ENCODE measurements at regions not wholly inside any gene's neighbourhood (a gene's known extent, or its start where the extent isn't known, plus 50 kb on each side); places are given as distances from the start of the nearest gene placed in this dataset.

GRCh38 chr15:39392469-39393047 lies 188.3 kb upstream of the THBS1 start (continued):
- TF ChIP-seq, protein P1, sequence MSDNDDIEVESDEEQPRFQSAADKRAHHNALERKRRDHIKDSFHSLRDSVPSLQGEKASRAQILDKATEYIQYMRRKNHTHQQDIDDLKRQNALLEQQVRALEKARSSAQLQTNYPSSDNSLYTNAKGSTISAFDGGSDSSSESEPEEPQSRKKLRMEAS (IDR thresholded peaks at IDR 0.05; ENCODE audit: low read depth): no peak
- TF ChIP-seq FOSL2 (IDR thresholded peaks at IDR 0.05; ENCODE audit: borderline replicate concordance, low read depth) (peak; percentile 32; the same call in 1 of the 2 replicates), EP300 (IDR thresholded peaks at IDR 0.05; ENCODE audit: borderline replicate concordance in 1 of 2, low read depth in 1 of 2, low read length in 1 of 2) (peak in 1 of 2 experiments; percentile 96; a peak in 2 of 4 replicates)

DNA sequence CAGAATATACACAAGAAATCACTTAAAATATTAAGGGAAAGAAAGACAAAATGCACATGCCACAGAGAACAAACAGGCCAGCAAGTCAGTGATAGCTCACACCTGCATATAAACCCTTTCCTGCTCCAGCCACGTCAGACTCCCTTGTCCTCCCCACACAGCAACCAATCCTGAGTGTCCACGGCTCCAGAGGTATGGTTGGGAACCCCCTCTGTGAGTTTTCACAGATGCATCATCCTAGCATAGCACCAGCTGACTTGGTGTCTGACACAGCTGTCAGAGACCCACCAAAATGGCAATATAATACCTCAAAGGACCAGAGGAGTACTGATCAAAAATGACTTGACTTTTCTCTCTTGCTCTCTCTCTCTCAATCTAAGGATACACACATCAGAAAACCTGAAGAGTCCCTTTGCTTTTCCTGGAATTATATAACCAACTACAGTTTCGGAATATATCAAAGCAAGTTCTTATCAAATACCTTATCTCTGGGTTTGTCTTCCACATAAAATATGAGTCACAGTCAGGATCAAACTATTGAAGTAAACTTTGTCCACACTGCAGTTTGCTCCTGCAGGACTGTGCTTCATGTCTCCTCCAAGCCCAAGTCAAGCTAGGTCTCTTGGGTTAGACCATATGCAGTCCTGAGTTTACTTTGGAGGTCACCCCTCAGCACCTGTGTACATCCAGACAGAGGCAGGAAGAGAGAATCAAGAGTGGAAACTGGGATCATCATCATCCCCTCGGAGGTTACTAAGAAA lies 187.1 kb upstream of the THBS1 start:
- peak overlapping the region in 1 of 2 experiments; percentile 88; a peak in 2 of 4 replicates for H3K27ac ChIP-seq (ENCODE audit: low read depth in 2 of 2, low read length in 1 of 2)
- H3F3A ChIP-seq (replicated peaks; ENCODE audit: insufficient read depth): no peaks in the 10 kb centered on the region
- DNase-seq: no peak
- TF ChIP-seq FOSL2 (IDR thresholded peaks at IDR 0.05; ENCODE audit: borderline replicate concordance, low read depth): peak; percentile 13; the same call in 1 of the 2 replicates
- TF ChIP-seq, protein P1 (IDR thresholded peaks at IDR 0.05; ENCODE audit: low read depth): no peak
- peak; percentile 11; the same call in 1 of the 2 replicates for TF ChIP-seq TCF12 (IDR thresholded peaks at IDR 0.05)
- no peak for TF ChIP-seq ZBTB33 (IDR thresholded peaks at IDR 0.05; ENCODE audit: borderline replicate concordance, low read depth)
- TF ChIP-seq SIN3A (IDR thresholded peaks at IDR 0.05; ENCODE audit: borderline replicate concordance, low read depth, low read length): no peak
- no peak for TF ChIP-seq ELF1 (IDR thresholded peaks at IDR 0.05)
- CTCF ChIA-PET: interaction anchor here (0.7 kb wide), 2 partner anchors 9 to 186 kb away, joined by 3 read pairs; no protein-coding TSS in a partner anchor
- 52% methylated on average over 4 of the region's 4 CpGs for WGBS (ENCODE audit: low lambda C conversion rate)
- H3K9me2 ChIP-seq: no peaks in the 10 kb centered on the region
- no peaks in the 10 kb centered on the region for H3K27me3 ChIP-seq (ENCODE audit: insufficient read depth)
- peaks cover 0 to 32% of the 10 kb centered on the region in 2 experiments; a peak in 2 of 4 replicates for H3K4me1 ChIP-seq (ENCODE audit: control insufficient read depth in 1 of 2, insufficient read depth in 2 of 2, low read depth in 1 of 2, low read length in 1 of 2)
- no peaks in the 10 kb centered on the region for H3K9me3 ChIP-seq
- H3K4me3 ChIP-seq (ENCODE audit: low read depth in 2 of 2, low read length in 1 of 2): no peak overlapping the region
- no peaks in the 10 kb centered on the region for H4K20me1 ChIP-seq (ENCODE audit: insufficient read depth)
- no peaks in the 10 kb centered on the region for H3K79me2 ChIP-seq (ENCODE audit: insufficient read depth)
- no peak overlapping the region for H3K9ac ChIP-seq
- no peaks in the 10 kb centered on the region for H3K36me3 ChIP-seq (replicated peaks in 1 of 2; ENCODE audit: control insufficient read depth in 1 of 2, insufficient read depth in 2 of 2, low read length in 1 of 2)
- POLR2A ChIA-PET: no interaction called here
- no peak overlapping the region for H3K4me2 ChIP-seq
- H2AFZ ChIP-seq (ENCODE audit: low read depth): no peak overlapping the region; the same call in 1 of the 2 replicates

- Histone ChIP-seq H3K36me3 (replicated peaks in 1 of 2; ENCODE audit: control insufficient read depth in 1 of 2, insufficient read depth in 2 of 2, low read length in 1 of 2) (no peaks in the 10 kb centered on the region), H3K27me3 (ENCODE audit: insufficient read depth) (no peaks in the 10 kb centered on the region), H3K9me2 (no peaks in the 10 kb centered on the region), H3K9ac (no peak overlapping the region), H3K4me1 (ENCODE audit: control insufficient read depth in 1 of 2, insufficient read depth in 2 of 2, low read depth in 1 of 2, low read length in 1 of 2) (peaks cover 0 to 32% of the 10 kb centered on the region in 2 experiments; a peak in 2 of 4 replicates), H4K20me1 (ENCODE audit: insufficient read depth) (no peaks in the 10 kb centered on the region), H2AFZ (ENCODE audit: low read depth) (no peak overlapping the region), H3K4me3 (ENCODE audit: low read depth in 2 of 2, low read length in 1 of 2) (no peak overlapping the region), H3K4me2 (no peak overlapping the region), H3K79me2 (ENCODE audit: insufficient read depth) (no peaks in the 10 kb centered on the region), H3K27ac (ENCODE audit: low read depth in 2 of 2, low read length in 1 of 2) (no peak overlapping the region), H3K9me3 (no peaks in the 10 kb centered on the region), H3F3A (replicated peaks; ENCODE audit: insufficient read depth) (no peaks in the 10 kb centered on the region)
- POLR2A ChIA-PET: no interaction called here
- CTCF ChIA-PET: interaction anchor here (0.6 kb wide), 1 partner anchor 711 kb away, joined by 3 read pairs; no protein-coding TSS in a partner anchor
- no peak for TF ChIP-seq SIN3A (IDR thresholded peaks at IDR 0.05; ENCODE audit: borderline replicate concordance, low read depth, low read length)
- no peak for DNase-seq
These were observed 186.4 kb upstream of the THBS1 start for GRCh38 chr15:39394496-39394895.

All from SK-N-SH (cell line).